DND-41 (cell line): ENCODE measurements at regions not wholly inside any gene's neighbourhood (a gene's known extent, or its start where the extent isn't known, plus 50 kb on each side); places are given as distances from the start of the nearest gene placed in this dataset.

Source experiments
- ATAC-seq: fragments of 200-7000 bp; cut with Tn5 transposase; 3 replicates; pipeline ENCODE4 v1.9.1; 2021; ENCODE audit warnings: low read depth; ENCODE audit not compliant: insufficient read depth
- DNase-seq: peaks from one replicate; pipeline ENCODE4 v3.0.0-alpha.2; 2020
- H2AFZ ChIP-seq: 2 replicates; pipeline ENCODE4 v1.6.0; 2012; ENCODE audit warnings: low read depth, low read length
- H3K27ac ChIP-seq: 2 replicates; pipeline ENCODE4 v1.5.1; 2012; ENCODE audit warnings: low read length, inconsistent platforms
- H3K27me3 ChIP-seq: fragments of 200-600 bp; sonication (generic); 2 replicates; pipeline ENCODE4 v1.6.0; 2012; ENCODE audit warnings: low read length, mild to moderate bottlenecking, inconsistent platforms; ENCODE audit not compliant: insufficient read depth, poor library complexity
- H3K36me3 ChIP-seq: 2 replicates; pipeline ENCODE4 v1.5.1; 2012; ENCODE audit warnings: low read length, inconsistent platforms; ENCODE audit not compliant: insufficient read depth
- H3K4me1 ChIP-seq: 2 replicates; pipeline ENCODE4 v1.5.1; 2012; ENCODE audit warnings: mild to moderate bottlenecking, low read length; ENCODE audit not compliant: insufficient read depth
- H3K4me2 ChIP-seq: 2 replicates; pipeline ENCODE4 v1.6.0; 2012; ENCODE audit warnings: mild to moderate bottlenecking, moderate library complexity, low read length, inconsistent platforms; ENCODE audit not compliant: insufficient read depth
- H3K4me3 ChIP-seq, 2 experiments: fragments of 200-600 bp in 1 of 2; shearing (Covaris generic) in 1 of 2; 2 replicates each; pipeline ENCODE4 v1.5.1; 2012 to 2016; ENCODE audit warnings: inconsistent platforms in 2 of 2, low read length in 2 of 2, mild to moderate bottlenecking in 2 of 2, low read depth in 1 of 2, moderate library complexity in 1 of 2
- H3K79me2 ChIP-seq: 2 replicates; pipeline ENCODE4 v1.6.0; 2012; ENCODE audit warnings: low read length, inconsistent platforms; ENCODE audit not compliant: insufficient read depth
- H3K9ac ChIP-seq: 2 replicates; pipeline ENCODE4 v1.6.0; 2012; ENCODE audit warnings: low read depth, mild to moderate bottlenecking, inconsistent platforms, low read length, moderate library complexity
- H3K9me3 ChIP-seq: 2 replicates; pipeline ENCODE4 v1.5.1; 2012; ENCODE audit warnings: low read length, moderate library complexity, mild to moderate bottlenecking, inconsistent platforms; ENCODE audit not compliant: insufficient read depth, severe bottlenecking
- H4K20me1 ChIP-seq: 2 replicates; pipeline ENCODE4 v1.6.0; 2012; ENCODE audit warnings: low read length; ENCODE audit not compliant: insufficient read depth
- CTCF ChIP-seq: IDR thresholded peaks from 2 replicates; pipeline ENCODE4 v1.5.1; 2012; ENCODE audit warnings: borderline replicate concordance, low read length, moderate library complexity, mild to moderate bottlenecking; ENCODE audit not compliant: poor library complexity, severe bottlenecking; ENCODE audit errors: extremely low read depth
- EZH2 ChIP-seq: IDR thresholded peaks from 3 replicates; pipeline ENCODE4 v1.6.1; 2012; ENCODE audit warnings: borderline replicate concordance, low read depth, mild to moderate bottlenecking, moderate library complexity, low read length, inconsistent platforms; ENCODE audit not compliant: severe bottlenecking

- Histone ChIP-seq H3K9me3 (peaks cover 21% of the 10 kb centered on the region), H3K27ac (no peak overlapping the region), H3K27me3 (no peaks in the 10 kb centered on the region), H3K9ac (no peak overlapping the region), H4K20me1 (no peaks in the 10 kb centered on the region), H3K36me3 (no peaks in the 10 kb centered on the region), H3K4me2 (no peak overlapping the region), H3K79me2 (no peaks in the 10 kb centered on the region), H3K4me3 (no peak overlapping the region), H3K4me1 (no peaks in the 10 kb centered on the region), H2AFZ (no peak overlapping the region)
- TF ChIP-seq EZH2 (no peak), CTCF (no peak)
- ATAC-seq (no peak), DNase-seq (no peak)
Observed at GRCh38 chr2:75253526-75253925, 54.2 kb upstream of the TACR1 start.

GRCh38 chr2:75251896-75252295 is 52.6 kb upstream of the TACR1 start:
- H3K27me3 ChIP-seq = no peaks in the 10 kb centered on the region
- ATAC-seq = no peak
- no peak overlapping the region for H3K4me2 ChIP-seq
- H3K4me1 ChIP-seq = no peaks in the 10 kb centered on the region
- H3K9ac ChIP-seq = no peak overlapping the region
- TF ChIP-seq EZH2 = no peak
- TF ChIP-seq CTCF = no peak
- peaks cover 14% of the 10 kb centered on the region for H3K9me3 ChIP-seq
- no peak overlapping the region for H3K27ac ChIP-seq
- DNase-seq = no peak
- no peak overlapping the region for H3K4me3 ChIP-seq
- H4K20me1 ChIP-seq = no peaks in the 10 kb centered on the region
- no peaks in the 10 kb centered on the region for H3K79me2 ChIP-seq
- H2AFZ ChIP-seq = no peak overlapping the region
- no peaks in the 10 kb centered on the region for H3K36me3 ChIP-seq
